ENCODE measurements at regions not wholly inside any gene's neighbourhood (a gene's known extent, or its start where the extent isn't known, plus 50 kb on each side); places are given as distances from the start of the nearest gene placed in this dataset.

DNA sequence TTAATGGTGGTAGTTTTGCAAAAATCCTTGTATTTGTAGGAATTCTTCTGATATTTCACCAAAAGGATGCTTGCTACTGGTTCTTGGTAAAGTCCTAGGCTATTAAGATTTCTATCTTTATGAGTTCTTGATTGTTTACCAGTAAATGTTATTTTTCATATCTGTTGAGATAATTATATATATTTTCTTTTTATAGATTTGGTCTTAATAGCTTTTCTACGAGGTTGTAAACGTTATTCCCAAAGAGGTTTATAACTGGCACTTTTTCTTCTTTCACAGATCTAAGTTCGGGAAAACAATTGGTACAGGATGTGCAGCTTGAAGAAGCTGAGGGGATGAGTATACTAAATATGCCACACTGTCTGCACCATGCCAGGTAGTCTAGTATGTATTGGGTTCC lies 55.1 kb upstream of the HBS1L start:
- no peak overlapping the region for H3K27ac ChIP-seq
- in situ Hi-C loops (cut with MboI; ENCODE audit: low pct_ligation_motif_present in 1 of 4, low pct_unique_long_range_greater_than_20kb in 1 of 4, low sequenced_read_pairs in 3 of 4) (no loop called here), intact Hi-C loops (cut with DNase I; ENCODE audit: low total_unique reads) (no loop called here)
- no peak for DNase-seq
- WGBS, 2 donors (ENCODE audit: low coverage in 1 of 2), result 49 to 84% methylated on average over 3 of the region's 3 CpGs
- H3K4me3 ChIP-seq, result no peak overlapping the region
- H3K4me1 ChIP-seq, result no peaks in the 10 kb centered on the region
- H3K27me3 ChIP-seq, result peaks cover 4% of the 10 kb centered on the region
- H3K36me3 ChIP-seq, result no peaks in the 10 kb centered on the region
- H3K9me3 ChIP-seq, result no peaks in the 10 kb centered on the region
- no peak for TF ChIP-seq POLR2AphosphoS5 (IDR thresholded peaks at IDR 0.05)
- TF ChIP-seq POLR2A (IDR thresholded peaks at IDR 0.05), result no peak
- TF ChIP-seq EP300 (IDR thresholded peaks at IDR 0.05; ENCODE audit: low read depth), result no peak
- no peak for TF ChIP-seq CTCF (IDR thresholded peaks at IDR 0.05)

DNA sequence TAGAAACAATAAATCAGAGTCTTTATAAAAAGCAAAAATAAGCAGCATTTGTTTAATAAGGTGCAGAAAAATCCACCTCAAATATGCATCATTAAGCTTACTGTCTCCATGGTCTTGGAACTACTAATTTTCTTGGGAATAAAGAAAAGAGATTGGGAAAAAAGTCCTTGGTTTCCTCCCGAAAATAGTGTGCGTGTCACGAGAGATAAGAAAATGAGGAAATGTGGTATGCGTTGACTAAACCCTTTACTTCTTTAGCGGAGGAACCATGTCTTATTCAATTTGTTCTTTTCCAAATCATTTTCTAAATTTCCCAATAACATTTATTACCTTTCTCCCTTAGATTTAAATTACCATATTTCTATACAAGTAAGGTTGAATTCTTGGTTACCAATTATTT lies 54.1 kb upstream of the HBS1L start:
- H3K27ac ChIP-seq, result no peak overlapping the region
- 60 to 84% methylated on average over 5 of the region's 5 CpGs for WGBS, 2 donors (ENCODE audit: low coverage in 1 of 2)
- H3K4me3 ChIP-seq, result no peak overlapping the region
- H3K27me3 ChIP-seq, result peaks cover 4% of the 10 kb centered on the region
- no peaks in the 10 kb centered on the region for H3K36me3 ChIP-seq
- H3K4me1 ChIP-seq, result no peaks in the 10 kb centered on the region
- TF ChIP-seq EP300 (IDR thresholded peaks at IDR 0.05; ENCODE audit: low read depth) (no peak), CTCF (IDR thresholded peaks at IDR 0.05) (no peak), POLR2AphosphoS5 (IDR thresholded peaks at IDR 0.05) (no peak), POLR2A (IDR thresholded peaks at IDR 0.05) (no peak)
- in situ Hi-C loops (cut with MboI; ENCODE audit: low pct_ligation_motif_present in 1 of 4, low pct_unique_long_range_greater_than_20kb in 1 of 4, low sequenced_read_pairs in 3 of 4) (no loop called here), intact Hi-C loops (cut with DNase I; ENCODE audit: low total_unique reads) (no loop called here)
- DNase-seq, result no peak
- H3K9me3 ChIP-seq, result no peaks in the 10 kb centered on the region

- no peaks in the 10 kb centered on the region for H3K4me1 ChIP-seq
- no peaks in the 10 kb centered on the region for H3K9me3 ChIP-seq
- DNase-seq, result no peak
- peaks cover 4% of the 10 kb centered on the region for H3K27me3 ChIP-seq
- TF ChIP-seq EP300 (IDR thresholded peaks at IDR 0.05; ENCODE audit: low read depth) (no peak), POLR2AphosphoS5 (IDR thresholded peaks at IDR 0.05) (no peak)
- WGBS, 2 donors (ENCODE audit: low coverage in 1 of 2), result 70 to 87% methylated on average over 3 to 11 of the region's 11 CpGs
- intact Hi-C loops (cut with DNase I; ENCODE audit: low total_unique reads) (no loop called here), in situ Hi-C loops (cut with MboI; ENCODE audit: low pct_ligation_motif_present in 1 of 4, low pct_unique_long_range_greater_than_20kb in 1 of 4, low sequenced_read_pairs in 3 of 4) (no loop called here)
- no peaks in the 10 kb centered on the region for H3K36me3 ChIP-seq
- H3K4me3 ChIP-seq, result no peak overlapping the region
- H3K27ac ChIP-seq, result no peak overlapping the region
Observed at GRCh38 chr6:135106611-135107010, 52.0 kb upstream of the HBS1L start.

- H3K4me3 ChIP-seq, result no peak overlapping the region
- in situ Hi-C loops (cut with MboI; ENCODE audit: low pct_ligation_motif_present in 1 of 4, low pct_unique_long_range_greater_than_20kb in 1 of 4, low sequenced_read_pairs in 3 of 4), result no loop called here
- no peak for TF ChIP-seq POLR2AphosphoS5 (IDR thresholded peaks at IDR 0.05)
- no peak for TF ChIP-seq CTCF (IDR thresholded peaks at IDR 0.05)
- TF ChIP-seq POLR2A (IDR thresholded peaks at IDR 0.05), result no peak
- no peak for TF ChIP-seq EP300 (IDR thresholded peaks at IDR 0.05; ENCODE audit: low read depth)
- no peak for DNase-seq
- H3K27ac ChIP-seq, result no peak overlapping the region
- H3K4me1 ChIP-seq, result no peaks in the 10 kb centered on the region
- intact Hi-C loops (cut with DNase I; ENCODE audit: low total_unique reads), result no loop called here
- H3K9me3 ChIP-seq, result no peaks in the 10 kb centered on the region
- H3K36me3 ChIP-seq, result no peaks in the 10 kb centered on the region
- H3K27me3 ChIP-seq, result peaks cover 4% of the 10 kb centered on the region
- WGBS, 2 donors (ENCODE audit: low coverage in 1 of 2), result 87 to 98% methylated on average over 2 of the region's 2 CpGs
Observed at GRCh38 chr6:135105710-135106109, 51.1 kb upstream of the HBS1L start.

DNA sequence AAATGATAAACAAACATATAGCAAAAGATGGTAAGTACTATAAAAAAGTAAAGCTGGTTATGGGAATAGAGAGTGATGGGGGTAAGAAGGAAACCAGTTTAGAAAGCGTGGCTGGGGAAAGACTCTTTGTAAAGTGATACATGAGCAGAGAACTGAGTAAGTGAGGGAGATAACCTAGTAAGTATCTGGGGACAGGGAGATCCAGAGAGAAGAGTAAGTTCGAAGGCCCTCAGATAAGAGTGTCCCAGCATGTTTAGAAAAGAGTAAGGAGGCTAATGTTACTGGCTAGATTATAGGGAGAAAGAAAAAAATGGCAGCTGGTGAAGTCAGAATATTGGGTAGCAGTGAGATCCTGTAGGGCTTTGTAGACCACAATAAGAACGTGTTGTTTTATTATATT lies 50.7 kb upstream of the HBS1L start:
- Histone ChIP-seq H3K4me1 (no peaks in the 10 kb centered on the region), H3K27me3 (peaks cover 4% of the 10 kb centered on the region), H3K4me3 (no peak overlapping the region), H3K27ac (no peak overlapping the region), H3K36me3 (no peaks in the 10 kb centered on the region), H3K9me3 (no peaks in the 10 kb centered on the region)
- WGBS, 2 donors (ENCODE audit: low coverage in 1 of 2), result 92% methylated on average over 3 of the region's 3 CpGs
- intact Hi-C loops (cut with DNase I; ENCODE audit: low total_unique reads) (no loop called here), in situ Hi-C loops (cut with MboI; ENCODE audit: low pct_ligation_motif_present in 1 of 4, low pct_unique_long_range_greater_than_20kb in 1 of 4, low sequenced_read_pairs in 3 of 4) (no loop called here)
- no peak for DNase-seq
- TF ChIP-seq EP300 (IDR thresholded peaks at IDR 0.05; ENCODE audit: low read depth) (no peak), POLR2AphosphoS5 (IDR thresholded peaks at IDR 0.05) (no peak), CTCF (IDR thresholded peaks at IDR 0.05) (no peak), POLR2A (IDR thresholded peaks at IDR 0.05) (no peak)

Data from transverse colon (tissue), 4 donors.